ENCODE measurements at regions not wholly inside any gene's neighbourhood (a gene's known extent, or its start where the extent isn't known, plus 50 kb on each side); places are given as distances from the start of the nearest gene placed in this dataset.
"Not testable (repeated sequence)": the region's sequence is repeated elsewhere in the genome, so short reads cannot be mapped to it uniquely, and the experiment has no call there.

- no peak for DNase-seq
- H3K9me3 ChIP-seq = peaks cover 0 to 66% (median 37%) of the 10 kb centered on the region in 8 donors
- 32 to 49% (median 35%) methylated on average over 6 of the region's 6 CpGs for WGBS, 5 donors
- no peaks in the 10 kb centered on the region for H3K4me1 ChIP-seq
- TF ChIP-seq POLR2A (IDR thresholded peaks at IDR 0.05) = no peak
- no peak for TF ChIP-seq CTCF (IDR thresholded peaks at IDR 0.05 in 8 of 11, conservative IDR thresholded peaks at IDR 0.05 in 3 of 11)
- H3K36me3 ChIP-seq = no peaks in the 10 kb centered on the region
- H3K27me3 ChIP-seq (replicated peaks in 1 of 7) = no peaks in the 10 kb centered on the region
- intact Hi-C loops (cut with DNase I; ENCODE audit: low total_unique reads) = no loop called here
- H3K4me3 ChIP-seq = no peak overlapping the region
- no peak overlapping the region for H3K27ac ChIP-seq
Measured at GRCh38 chr16:35102780-35103403, 1643.5 kb downstream of the TP53TG3F start.

DNA sequence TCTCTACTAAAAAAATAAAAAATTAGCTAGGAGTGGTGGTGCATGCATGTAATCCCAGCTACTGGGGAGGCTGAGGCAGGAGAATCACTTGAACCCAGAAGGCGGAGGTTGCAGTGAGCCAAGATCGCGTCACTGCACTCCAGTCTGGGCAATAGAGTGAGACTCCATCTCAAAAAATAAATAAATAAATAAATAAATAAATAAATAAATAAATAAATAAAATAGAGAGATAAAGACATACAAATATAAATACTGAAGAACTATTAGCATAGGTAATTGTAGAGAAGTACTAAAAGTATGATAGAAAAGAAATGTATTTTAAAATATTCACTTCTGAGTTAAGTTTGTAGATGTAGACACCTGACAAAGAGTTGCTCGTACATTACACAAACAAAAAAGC lies 1652.4 kb downstream of the TP53TG3F start:
- DNase-seq; H3K4me1 ChIP-seq; intact Hi-C loops (cut with DNase I; ENCODE audit: low total_unique reads); H3K4me3 ChIP-seq; H3K27ac ChIP-seq; H3K27me3 ChIP-seq (replicated peaks in 1 of 7); H3K36me3 ChIP-seq: not testable (repeated sequence)
- H3K9me3 ChIP-seq = peaks cover 0 to 71% (median 56%) of the 10 kb centered on the region in 8 donors
- WGBS, 5 donors = 75 to 86% (median 78%) methylated on average over 4 of the region's 4 CpGs

DNA sequence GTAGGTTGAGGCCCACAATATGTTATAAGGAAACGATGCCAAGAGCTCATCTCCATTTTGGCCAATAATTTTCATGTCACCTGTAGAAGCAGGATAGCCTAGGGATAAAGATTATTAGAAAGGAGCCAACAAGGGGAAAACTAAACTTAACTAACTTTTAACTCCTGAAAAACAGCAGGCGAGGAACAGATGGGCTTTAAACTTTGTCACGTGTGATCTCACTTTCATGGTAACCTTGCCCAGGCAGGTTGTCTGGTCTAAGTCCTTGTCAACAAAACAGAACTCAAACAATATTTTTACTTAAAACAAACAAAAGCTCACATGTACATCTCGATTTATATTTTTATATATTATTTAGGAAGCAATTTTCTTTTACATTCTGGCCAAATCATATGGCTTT lies 1672.0 kb downstream of the TP53TG3F start:
- Histone ChIP-seq H3K27ac (no peak overlapping the region), H3K27me3 (replicated peaks in 1 of 7) (no peaks in the 10 kb centered on the region), H3K9me3 (peaks cover 0 to 38% (median 13%) of the 10 kb centered on the region in 8 donors), H3K4me1 (no peaks in the 10 kb centered on the region), H3K36me3 (no peaks in the 10 kb centered on the region), H3K4me3 (no peak overlapping the region)
- WGBS, 5 donors = 48 to 54% (median 48%) methylated on average over 4 of the region's 4 CpGs
- no peak for DNase-seq
- TF ChIP-seq POLR2AphosphoS5 (IDR thresholded peaks at IDR 0.05) = no peak
- TF ChIP-seq POLR2A (IDR thresholded peaks at IDR 0.05) = no peak
- TF ChIP-seq CTCF (IDR thresholded peaks at IDR 0.05 in 8 of 11, conservative IDR thresholded peaks at IDR 0.05 in 3 of 11) = no peak
- intact Hi-C loops (cut with DNase I; ENCODE audit: low total_unique reads) = no loop called here

- no peaks in the 10 kb centered on the region for H3K36me3 ChIP-seq
- TF ChIP-seq POLR2A (IDR thresholded peaks at IDR 0.05) (no peak), CTCF (IDR thresholded peaks at IDR 0.05 in 8 of 11, conservative IDR thresholded peaks at IDR 0.05 in 3 of 11) (no peak), POLR2AphosphoS5 (IDR thresholded peaks at IDR 0.05) (no peak)
- no peak overlapping the region for H3K27ac ChIP-seq
- whole genome bisulfite sequencing, 5 donors = 20 to 33% (median 24%) methylated on average over 2 of the region's 2 CpGs
- H3K4me3 ChIP-seq = no peak overlapping the region
- H3K4me1 ChIP-seq = no peaks in the 10 kb centered on the region
- intact Hi-C loops (cut with DNase I; ENCODE audit: low total_unique reads) = no loop called here
- DNase-seq = no peak
- H3K9me3 ChIP-seq = peaks cover 0 to 43% (median 17%) of the 10 kb centered on the region in 8 donors
- H3K27me3 ChIP-seq (replicated peaks in 1 of 7) = no peaks in the 10 kb centered on the region
Measured at GRCh38 chr16:35134471-35134870, 1675.1 kb downstream of the TP53TG3F start.
